GM23248 (cell line): ENCODE measurements at regions not wholly inside any gene's neighbourhood (a gene's known extent, or its start where the extent isn't known, plus 50 kb on each side); places are given as distances from the start of the nearest gene placed in this dataset.

Experiments
- EZH2 ChIP-seq: fragments of 200-600 bp; sonication (generic); IDR thresholded peaks from 2 replicates; pipeline ENCODE4 v1.6.1; 2018; ENCODE audit warnings: antibody characterized with exemption, mild to moderate bottlenecking; ENCODE audit not compliant: insufficient read depth, poor library complexity, severe bottlenecking
- EZH2phosphoT487 ChIP-seq: fragments of 200-600 bp; sonication (generic); IDR thresholded peaks from 2 replicates; pipeline ENCODE4 v1.6.1; 2018; ENCODE audit warnings: antibody characterized with exemption, moderate library complexity, mild to moderate bottlenecking, low read depth; ENCODE audit not compliant: insufficient read depth

GRCh38 chr2:129689653-129690448 lies 289.6 kb upstream of the RAB6C start:
- TF ChIP-seq EZH2 (no peak), EZH2phosphoT487 (no peak)
